ENCODE measurements at regions not wholly inside any gene's neighbourhood (a gene's known extent, or its start where the extent isn't known, plus 50 kb on each side); places are given as distances from the start of the nearest gene placed in this dataset.
"Not testable (repeated sequence)": the region's sequence is repeated elsewhere in the genome, so short reads cannot be mapped to it uniquely, and the experiment has no call there.

DNA sequence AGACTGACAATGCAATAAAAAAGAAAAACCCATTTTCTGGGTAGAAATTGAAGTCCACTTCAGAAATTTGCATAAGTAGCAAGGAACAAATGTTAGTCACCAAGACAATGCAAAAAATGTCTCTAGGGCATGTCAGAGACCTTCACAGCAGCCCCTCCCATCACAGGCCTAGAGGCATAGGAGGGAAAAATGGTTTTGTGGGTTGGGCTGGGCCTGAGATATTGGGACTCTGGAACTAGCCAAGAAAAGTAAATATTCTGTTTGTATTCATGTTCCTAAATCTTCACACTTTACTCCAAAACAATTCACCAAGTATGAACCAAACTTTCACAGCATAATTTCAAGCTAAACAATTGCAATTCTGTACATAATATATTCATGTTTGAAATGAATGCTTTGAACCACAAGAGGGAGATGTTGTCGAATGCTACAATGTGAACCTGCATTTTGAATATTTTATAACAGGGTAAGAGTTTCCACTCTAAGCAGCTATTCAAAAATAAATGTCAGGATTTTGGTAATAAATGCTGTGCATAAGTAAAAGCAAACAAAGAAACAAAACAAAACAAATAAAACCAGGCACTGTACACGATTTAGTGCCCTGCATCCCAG lies 429.2 kb downstream of the OTOL1 start:
- H3K4me3 ChIP-seq (ENCODE audit: low read depth, low read length): no peak overlapping the region

DNA sequence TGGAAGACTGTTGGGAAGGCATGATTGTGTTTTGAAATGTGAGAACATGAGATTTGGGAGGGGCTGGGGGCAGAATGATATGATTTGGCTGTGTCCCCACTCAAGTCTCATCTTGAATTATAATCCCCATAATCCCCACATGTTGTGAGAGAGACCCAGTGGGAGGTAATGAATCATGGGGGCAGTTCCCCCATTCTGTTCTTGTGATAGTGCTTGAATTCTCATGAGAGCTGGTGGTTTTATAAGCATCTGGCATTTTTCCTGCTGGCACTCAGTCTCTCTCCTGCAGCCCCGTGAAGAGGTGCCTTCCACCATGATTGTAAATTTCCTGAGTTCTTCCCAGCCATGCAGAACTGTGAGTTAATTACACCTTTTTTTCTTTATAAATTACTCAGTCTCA lies 430.5 kb downstream of the OTOL1 start:
- in situ Hi-C loops (cut with HindIII; ENCODE audit: low sequenced_read_pairs): no loop called here
- H3K4me3 ChIP-seq (ENCODE audit: low read depth, low read length): no peak overlapping the region
- no peak for DNase-seq (ENCODE audit: low read depth, low spot score)
- TF ChIP-seq CTCF (IDR thresholded peaks at IDR 0.05; ENCODE audit: low read depth, low read length): no peak

More for the DNA sequence above, 429.2 kb downstream of the OTOL1 start:
- DNase-seq (ENCODE audit: low read depth, low spot score): no peak
- no peak for TF ChIP-seq CTCF (IDR thresholded peaks at IDR 0.05; ENCODE audit: low read depth, low read length)
- in situ Hi-C loops (cut with HindIII; ENCODE audit: low sequenced_read_pairs): no loop called here

DNA sequence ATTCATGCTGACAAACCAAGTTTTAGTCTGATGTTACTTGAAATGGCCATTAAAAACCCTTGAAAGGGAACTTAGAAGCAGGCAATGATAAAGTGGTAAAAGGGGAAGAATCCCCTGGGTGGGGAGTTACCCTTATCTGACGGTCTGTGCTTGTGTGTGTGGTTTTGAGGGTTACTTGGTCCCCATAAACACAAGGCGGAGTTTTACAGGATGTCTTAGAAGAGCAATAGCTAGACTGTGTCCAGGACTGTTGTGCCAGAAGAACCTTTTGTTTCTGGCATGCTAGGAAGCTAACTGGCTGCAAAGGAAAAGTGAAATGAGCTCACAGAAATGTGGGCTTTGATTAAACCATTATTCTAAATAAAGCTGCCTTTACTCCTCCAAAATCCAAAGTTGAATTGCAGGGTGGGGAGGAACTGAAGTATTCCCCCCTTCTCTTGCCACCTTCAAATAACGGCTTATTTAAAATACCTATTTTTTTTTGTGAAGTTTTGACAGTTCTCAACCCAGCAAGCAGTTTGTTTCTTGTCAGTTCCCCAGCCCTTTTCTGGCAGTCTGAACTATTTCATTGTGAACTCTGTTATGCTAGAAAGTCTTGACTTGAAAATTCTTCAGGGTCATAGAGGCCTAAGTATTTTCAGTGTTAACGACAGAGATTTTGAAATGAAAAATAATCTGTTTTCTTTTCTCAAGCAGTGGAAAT lies 443.5 kb downstream of the OTOL1 start:
- no peak for TF ChIP-seq CTCF (IDR thresholded peaks at IDR 0.05; ENCODE audit: low read depth, low read length)
- in situ Hi-C loops (cut with HindIII; ENCODE audit: low sequenced_read_pairs): no loop called here
- H3K4me3 ChIP-seq (ENCODE audit: low read depth, low read length): no peak overlapping the region
- DNase-seq (ENCODE audit: low read depth, low spot score): peak; percentile 22

DNA sequence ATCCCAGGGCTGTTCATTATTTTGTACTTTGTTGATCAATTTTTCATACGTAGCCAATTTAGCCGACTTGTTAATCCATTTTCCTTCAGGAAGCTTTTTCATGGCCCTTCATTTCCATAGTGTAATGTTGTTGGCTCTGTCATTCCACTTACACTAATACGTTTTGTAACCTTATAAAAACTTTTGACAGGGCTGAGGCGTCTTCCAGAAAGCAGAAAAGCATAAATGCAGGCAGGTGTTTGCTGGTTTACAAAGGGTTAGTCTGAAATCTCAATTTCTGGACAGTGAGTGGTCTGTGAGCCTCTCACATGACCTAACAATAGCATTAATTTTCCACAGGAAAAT lies 444.0 kb downstream of the OTOL1 start:
- in situ Hi-C loops (cut with HindIII; ENCODE audit: low sequenced_read_pairs): no loop called here
- TF ChIP-seq CTCF (IDR thresholded peaks at IDR 0.05; ENCODE audit: low read depth, low read length): no peak

DNA sequence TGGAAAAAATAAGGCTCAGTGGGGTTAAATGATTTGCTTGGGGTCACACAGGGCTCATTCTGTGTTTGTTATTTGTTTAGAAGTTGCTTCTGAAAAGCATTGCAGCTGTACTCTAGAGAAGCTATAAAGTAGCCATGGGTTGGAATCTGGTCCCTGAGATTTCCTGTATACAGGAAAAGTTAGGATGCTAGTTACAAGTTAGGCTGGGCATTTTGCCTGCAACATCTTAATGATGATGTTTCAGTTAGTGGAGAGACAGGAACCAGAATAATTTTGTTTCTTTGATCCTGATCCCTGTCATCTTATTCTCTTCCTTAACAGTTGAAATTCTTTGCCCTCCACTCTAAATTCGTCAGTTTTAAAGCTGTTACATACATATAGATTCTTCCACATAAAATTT lies 445.3 kb downstream of the OTOL1 start:
- no peak overlapping the region for H3K4me3 ChIP-seq (ENCODE audit: low read depth, low read length)
- no peak for DNase-seq (ENCODE audit: low read depth, low spot score)
- in situ Hi-C loops (cut with HindIII; ENCODE audit: low sequenced_read_pairs): no loop called here
- no peak for TF ChIP-seq CTCF (IDR thresholded peaks at IDR 0.05; ENCODE audit: low read depth, low read length)

More for the DNA sequence above, 444.0 kb downstream of the OTOL1 start:
- no peak overlapping the region for H3K4me3 ChIP-seq (ENCODE audit: low read depth, low read length)
- no peak for DNase-seq (ENCODE audit: low read depth, low spot score)

DNA sequence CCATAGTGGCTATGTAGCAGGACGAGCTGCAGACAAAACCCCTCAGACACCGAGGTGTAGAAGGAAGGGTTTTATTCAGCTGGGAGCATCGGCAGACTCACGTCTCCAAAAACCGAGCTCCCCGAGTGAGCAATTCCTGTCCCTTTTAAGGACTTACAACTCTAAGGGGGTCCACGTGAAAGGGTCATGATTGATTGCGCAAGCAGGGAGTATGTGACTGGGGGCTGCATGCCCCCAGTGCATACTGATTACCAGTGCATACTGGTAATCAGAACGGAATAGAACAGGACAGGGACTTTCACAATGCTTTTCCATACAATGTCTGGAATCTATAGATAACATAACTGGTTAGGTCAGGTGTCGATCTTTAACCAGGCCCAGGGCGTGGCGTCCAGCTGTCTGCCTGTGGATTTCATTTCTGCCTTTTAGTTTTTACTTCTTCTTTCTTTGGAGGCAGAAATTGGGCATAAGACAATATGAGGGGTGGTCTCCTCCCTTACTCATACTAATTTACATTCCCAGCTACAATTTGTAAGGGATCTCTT lies 447.3 kb downstream of the OTOL1 start:
- in situ Hi-C loops (cut with HindIII; ENCODE audit: low sequenced_read_pairs); DNase-seq (ENCODE audit: low read depth, low spot score); H3K4me3 ChIP-seq (ENCODE audit: low read depth, low read length): not testable (repeated sequence)

DNA sequence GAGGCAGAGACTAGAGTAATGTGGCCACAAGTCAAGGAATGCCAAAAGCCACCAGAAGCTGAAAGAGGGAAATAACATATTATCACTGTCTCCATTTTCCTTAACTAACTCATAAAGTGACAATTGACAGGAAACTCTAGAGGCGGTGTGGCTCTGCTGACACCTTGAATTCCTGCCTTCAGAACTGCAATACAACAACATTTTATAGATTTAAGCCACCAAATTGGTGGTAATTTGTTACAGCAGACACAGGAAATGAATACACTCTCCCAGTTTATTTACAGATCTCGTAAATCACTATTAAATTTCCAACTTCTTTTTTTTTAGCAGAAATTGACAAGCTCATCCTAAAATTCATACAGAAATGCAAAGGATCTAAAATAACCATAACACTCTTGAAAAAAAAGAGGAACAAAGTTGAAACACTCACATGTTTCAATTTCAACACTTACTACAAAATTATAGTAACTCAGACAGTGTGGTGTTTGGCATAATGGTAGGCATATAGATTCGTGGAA lies 449.9 kb downstream of the OTOL1 start:
- in situ Hi-C loops (cut with HindIII; ENCODE audit: low sequenced_read_pairs): no loop called here
- no peak for DNase-seq (ENCODE audit: low read depth, low spot score)

More for the DNA sequence above, 449.9 kb downstream of the OTOL1 start:
- no peak for TF ChIP-seq CTCF (IDR thresholded peaks at IDR 0.05; ENCODE audit: low read depth, low read length)
- H3K4me3 ChIP-seq (ENCODE audit: low read depth, low read length): no peak overlapping the region

All from astrocyte of the spinal cord (primary cell).